ENCODE measurements at regions not wholly inside any gene's neighbourhood (a gene's known extent, or its start where the extent isn't known, plus 50 kb on each side); places are given as distances from the start of the nearest gene placed in this dataset.

DNA sequence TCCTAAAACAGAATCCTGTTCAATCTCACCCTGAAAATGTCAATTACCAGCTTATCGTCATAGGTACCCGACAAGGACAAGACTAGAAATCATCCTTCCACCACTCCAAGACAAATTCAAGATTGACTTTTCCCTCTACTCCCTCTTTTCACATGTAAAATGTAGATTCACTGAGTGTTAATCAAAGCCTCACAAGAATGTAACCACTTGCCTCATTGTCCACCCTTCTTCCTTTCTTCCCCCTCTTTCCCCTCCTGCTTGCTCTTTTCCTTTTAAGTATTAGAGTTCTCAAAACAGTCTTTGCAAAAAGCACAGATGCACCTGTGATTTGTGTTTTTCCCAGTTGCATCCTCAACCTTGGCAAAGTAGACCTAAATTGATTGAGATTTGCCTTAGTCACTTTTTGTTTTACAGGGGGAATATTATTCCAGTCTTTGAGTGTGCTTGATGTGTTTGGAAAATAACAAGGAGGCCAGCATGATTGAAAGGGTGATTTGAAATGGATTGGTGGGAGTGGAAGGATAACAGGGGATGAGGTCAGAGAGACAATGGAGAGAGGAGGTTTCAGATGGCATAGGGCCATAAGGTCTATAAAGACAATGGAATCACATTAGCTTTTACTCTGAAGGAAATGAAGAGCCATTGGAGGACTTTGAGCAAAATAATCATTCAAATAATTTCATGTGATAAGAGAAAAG lies 231.3 kb upstream of the TYRP1 start:
- DNase-seq: no peak

- DNase-seq: no peak
Measured at GRCh38 chr9:12462861-12463260, 230.3 kb upstream of the TYRP1 start.

DNA sequence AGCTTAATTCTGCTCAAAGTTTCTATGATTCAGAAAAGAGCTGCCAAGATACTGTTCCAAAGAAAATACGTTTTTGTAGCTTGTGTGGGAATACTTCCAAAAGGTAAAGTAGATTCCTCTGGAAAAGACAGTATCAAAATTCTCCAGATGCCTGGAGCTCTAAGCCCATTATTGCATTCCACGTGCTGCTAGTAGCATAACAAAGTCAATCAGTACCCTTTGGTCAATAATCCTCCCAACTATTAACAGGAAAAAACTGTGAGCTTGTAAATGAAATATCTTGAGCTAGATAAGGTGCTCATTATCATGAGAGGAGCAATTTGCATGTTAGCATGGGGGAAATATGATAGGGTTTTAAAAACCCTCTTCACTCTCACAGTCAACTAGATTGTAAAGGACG lies 229.5 kb upstream of the TYRP1 start:
- DNase-seq: no peak

DNA sequence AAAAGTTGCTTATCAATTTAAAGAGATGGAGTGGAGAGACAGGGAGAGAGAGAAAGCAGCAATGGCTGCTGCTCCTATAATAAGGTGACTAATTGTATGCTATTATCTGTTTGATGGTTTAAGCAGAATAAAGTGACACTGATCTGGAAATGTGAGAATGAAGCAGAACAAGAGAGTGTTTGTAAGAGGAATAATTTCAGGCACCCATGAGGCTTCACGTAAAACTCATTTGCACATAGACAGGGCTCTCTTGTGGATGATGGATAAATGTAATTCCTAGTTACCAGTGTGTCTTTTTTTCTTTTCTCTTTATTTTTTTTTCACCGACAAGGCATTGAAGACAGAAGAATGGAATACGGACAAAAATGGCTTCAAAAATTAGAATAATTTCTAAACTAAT lies 228.8 kb upstream of the TYRP1 start:
- no peak for DNase-seq

GRCh38 chr9:12464910-12465512 lies 228.2 kb upstream of the TYRP1 start:
- DNase-seq: no peak

- no peak for DNase-seq
Measured at GRCh38 chr9:12469084-12469483, 224.1 kb upstream of the TYRP1 start.

GRCh38 chr9:12494411-12494810 lies 198.8 kb upstream of the TYRP1 start:
- peak; percentile 81 for DNase-seq

GRCh38 chr9:12497790-12498189 lies 195.4 kb upstream of the TYRP1 start:
- DNase-seq: no peak

- no peak for DNase-seq
Measured at GRCh38 chr9:12502520-12502919, 190.7 kb upstream of the TYRP1 start.

GRCh38 chr9:12503606-12504122 lies 189.5 kb upstream of the TYRP1 start:
- no peak for DNase-seq

GRCh38 chr9:12510551-12510950 lies 182.6 kb upstream of the TYRP1 start:
- DNase-seq: no peak

DNA sequence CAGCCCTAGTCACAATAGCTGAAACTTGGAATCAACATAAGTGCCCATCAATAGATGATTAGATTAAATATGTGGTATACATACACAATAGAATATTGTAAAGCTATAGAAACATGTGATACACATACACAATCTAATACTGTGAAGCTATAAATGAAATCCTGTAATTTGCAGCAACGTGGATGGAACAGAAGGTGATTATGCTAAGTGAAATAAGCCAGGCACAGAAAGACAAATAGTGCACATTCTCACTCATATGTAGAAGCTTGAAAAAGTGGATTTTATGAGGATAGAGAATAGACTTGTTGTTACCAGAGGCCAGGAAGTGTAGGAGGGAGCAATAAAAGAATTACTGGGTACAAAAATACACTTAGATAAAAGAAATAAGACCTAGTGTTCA lies 181.5 kb upstream of the TYRP1 start:
- DNase-seq: no peak

- DNase-seq: no peak
Measured at GRCh38 chr9:12516031-12516430, 177.2 kb upstream of the TYRP1 start.

GRCh38 chr9:12516573-12516972 lies 176.6 kb upstream of the TYRP1 start:
- DNase-seq: peak; percentile 70

GRCh38 chr9:12538842-12539579 lies 154.2 kb upstream of the TYRP1 start:
- DNase-seq: no peak

DNA sequence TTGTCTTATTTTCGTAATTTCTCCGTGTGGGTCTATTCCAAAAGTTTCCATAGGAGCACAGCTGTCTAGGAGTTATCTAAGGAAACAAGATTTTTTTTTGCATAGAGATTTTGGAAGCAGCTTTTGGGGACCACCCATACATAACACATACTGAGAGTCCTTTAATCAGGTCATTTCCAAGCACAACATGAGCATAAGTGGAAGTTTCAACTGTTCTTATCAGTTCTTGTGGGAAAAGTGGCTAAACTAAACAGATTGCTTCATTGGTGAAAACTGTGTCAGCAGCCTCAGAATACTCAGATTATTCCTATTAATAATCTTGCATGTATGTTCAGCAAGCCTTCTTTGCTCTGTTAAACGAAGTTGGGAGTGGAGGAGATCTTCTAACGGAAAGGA lies 153.6 kb upstream of the TYRP1 start:
- no peak for DNase-seq

DNA sequence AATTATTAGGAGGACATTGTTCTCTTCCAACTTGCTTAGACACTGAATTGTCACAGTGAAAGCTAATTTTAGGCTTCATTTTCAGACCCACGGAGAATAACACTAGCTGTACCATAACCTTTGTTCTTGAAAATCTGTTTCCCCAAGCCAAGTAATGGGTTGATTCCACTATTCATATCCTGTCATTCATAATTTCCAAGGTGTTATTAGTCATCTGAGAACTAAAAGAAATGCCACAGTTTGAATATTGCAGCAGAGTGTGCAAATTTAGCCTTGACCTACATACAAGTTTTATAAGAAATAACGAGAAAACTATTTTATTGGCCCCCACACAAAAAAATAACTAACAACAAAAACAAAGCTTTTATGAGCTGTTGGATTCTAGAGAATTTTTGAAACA lies 148.5 kb upstream of the TYRP1 start:
- no peak for DNase-seq

- no peak for DNase-seq
Measured at GRCh38 chr9:12554636-12555035, 138.5 kb upstream of the TYRP1 start.

DNA sequence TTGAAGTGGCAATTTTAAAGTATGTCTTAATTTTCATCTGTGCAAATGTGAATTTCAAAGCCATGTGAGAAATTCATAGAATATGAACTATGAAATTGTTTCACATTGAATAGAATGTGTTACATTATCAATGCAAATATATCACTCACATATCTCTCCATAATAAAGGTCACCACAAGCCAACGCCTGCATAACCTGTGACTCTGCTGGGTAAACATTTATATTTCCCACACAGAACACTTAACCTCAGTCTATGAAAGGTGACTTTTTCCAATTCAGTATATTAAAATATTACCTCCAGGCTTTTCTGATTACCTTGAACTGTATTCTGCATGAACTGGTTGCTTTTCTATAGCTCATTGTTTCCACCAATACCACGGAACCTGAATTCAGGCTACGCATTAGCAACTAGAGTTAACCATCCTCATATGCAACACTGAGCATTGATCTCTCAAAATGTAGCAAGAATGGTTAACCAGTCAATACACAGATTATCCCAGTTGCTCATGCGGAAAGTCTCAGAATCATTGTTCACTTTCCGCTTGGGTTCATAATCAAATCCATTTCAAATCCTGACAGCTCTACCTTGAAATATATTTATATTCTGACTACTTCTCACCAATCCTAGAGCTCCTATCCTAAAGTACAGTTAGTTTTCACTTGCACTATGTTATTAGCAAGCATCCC lies 126.6 kb upstream of the TYRP1 start:
- DNase-seq: no peak

DNA sequence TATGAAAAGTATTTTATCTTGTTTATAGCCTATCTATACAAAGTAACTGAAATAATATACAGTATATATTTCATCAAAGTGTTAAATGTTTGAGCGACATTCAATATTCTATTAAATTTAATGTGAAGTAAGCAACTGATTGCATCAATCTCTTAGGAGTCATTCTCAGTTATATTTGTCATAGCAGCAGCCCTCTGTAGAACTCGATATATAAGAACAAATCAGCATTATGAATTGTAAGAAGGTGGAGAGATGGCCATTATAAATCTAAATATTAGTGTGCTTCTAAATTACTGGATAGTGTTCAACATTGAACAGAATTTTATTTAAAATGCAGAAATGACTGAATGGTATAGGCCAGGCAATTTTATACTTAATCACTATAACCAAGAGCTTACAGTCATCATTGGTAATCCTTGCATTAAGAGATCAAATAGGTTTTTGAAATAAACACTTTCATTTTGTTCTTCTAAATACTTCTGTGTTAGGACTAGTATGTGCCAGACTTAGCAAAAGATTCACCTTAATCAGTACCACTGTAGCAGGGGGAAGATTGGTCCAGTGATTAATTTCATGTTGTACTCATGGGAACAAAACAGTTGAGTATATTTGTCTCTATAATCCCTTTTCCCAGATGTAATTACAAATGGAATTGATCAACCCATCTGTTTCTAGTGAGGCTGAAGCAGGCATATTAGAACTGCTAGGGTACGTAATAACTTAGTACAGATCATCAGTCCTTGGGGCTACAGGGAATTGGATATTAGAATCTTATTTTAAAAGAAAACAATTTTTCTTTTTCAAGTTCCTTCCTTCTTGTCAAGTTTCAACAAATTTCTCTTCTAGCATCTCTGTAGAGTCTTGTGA lies 108.3 kb upstream of the TYRP1 start:
- DNase-seq: no peak

DNA sequence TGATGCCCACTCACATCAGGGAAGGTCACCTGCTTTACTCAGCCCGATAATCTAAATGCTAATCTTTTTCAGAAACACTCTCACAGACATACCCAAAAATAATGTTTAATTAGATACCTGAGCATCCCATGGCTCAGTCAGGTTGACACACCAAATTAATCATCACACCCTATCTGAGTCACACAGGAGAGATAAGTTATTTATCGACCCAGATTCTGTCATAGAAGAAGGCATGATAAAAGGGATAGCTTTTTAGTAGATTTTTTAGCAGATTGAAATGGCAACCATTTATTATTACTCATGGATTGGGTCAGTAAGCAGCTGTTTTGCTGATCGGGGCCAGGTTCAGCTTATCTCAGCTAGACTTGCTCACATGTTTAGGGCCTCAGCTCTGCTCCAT lies 97.8 kb upstream of the TYRP1 start:
- no peak for DNase-seq

DNA sequence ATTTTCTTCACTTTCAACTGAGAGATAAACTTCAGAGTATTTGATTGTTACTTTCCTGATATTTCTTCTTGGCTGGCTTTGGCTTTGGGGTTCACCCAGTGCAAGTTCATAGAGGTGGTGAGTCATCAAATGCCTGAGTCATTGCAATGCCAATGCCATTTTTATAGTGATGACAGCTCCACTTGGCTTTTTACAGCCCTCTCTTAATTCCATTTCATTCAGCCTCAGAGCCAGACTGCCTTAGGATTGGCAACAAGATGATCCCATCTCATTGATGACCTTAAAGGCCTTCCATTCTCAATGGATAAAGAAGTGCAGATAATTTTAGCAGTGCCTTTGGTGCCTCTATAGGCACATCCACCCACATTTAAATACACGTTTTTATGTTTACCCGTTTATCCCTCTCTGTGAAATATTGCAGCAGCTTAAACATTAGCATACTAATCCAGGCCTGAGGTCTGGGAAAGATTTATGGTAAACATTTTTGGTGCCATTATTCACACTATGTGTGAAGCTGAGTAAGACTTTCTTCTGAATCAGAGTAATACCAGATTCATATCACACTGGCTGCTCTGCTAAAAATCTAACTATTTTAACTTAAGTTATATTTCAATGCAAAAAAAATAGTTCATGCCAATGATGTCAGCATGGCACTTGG lies 88.9 kb upstream of the TYRP1 start:
- DNase-seq: no peak
